ENCODE measurements at regions not wholly inside any gene's neighbourhood (a gene's known extent, or its start where the extent isn't known, plus 50 kb on each side); places are given as distances from the start of the nearest gene placed in this dataset.

DNA sequence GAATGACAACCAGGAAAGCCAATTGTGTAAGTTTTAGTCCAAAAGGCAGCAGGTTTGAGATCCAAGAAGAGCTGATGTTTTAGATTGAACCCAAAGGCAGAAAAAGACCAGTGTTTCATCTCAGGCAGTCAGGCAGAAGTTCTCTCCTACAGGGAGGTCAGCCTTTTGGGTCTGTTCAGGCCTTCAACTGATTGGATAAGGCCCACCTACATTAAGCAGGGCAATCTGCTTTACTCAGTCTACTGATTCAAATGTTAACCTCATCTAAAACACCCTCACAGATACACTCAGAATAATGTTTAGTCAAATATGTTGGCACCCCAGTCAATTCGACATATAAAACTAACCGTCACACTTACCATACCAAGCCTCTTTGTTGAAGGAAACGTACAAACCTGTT, 134.2 kb upstream of the NEIL3 start:
- DNase-seq (ENCODE audit: insufficient read length, low spot score, missing footprints) = no peak
- Histone ChIP-seq H3K27ac (ENCODE audit: low read depth, low read length) (no peak overlapping the region), H3K79me2 (ENCODE audit: insufficient read depth, low read length) (no peaks in the 10 kb centered on the region), H4K20me1 (ENCODE audit: insufficient read depth, low read length) (no peaks in the 10 kb centered on the region), H3K4me2 (ENCODE audit: insufficient read depth, low read length) (no peak overlapping the region), H3K36me3 (ENCODE audit: insufficient read depth, low read length) (no peaks in the 10 kb centered on the region), H2AFZ (ENCODE audit: low read length) (peak overlapping the region; percentile 67), H3K27me3 (ENCODE audit: insufficient read depth, low read length) (no peaks in the 10 kb centered on the region), H3K4me1 (ENCODE audit: insufficient read depth, low read length) (peaks cover 16% of the 10 kb centered on the region), H3K9me3 (ENCODE audit: low read depth, low read length) (no peaks in the 10 kb centered on the region), H3K4me3 (ENCODE audit: insufficient read depth, low read length) (no peak overlapping the region)
- TF ChIP-seq, protein P1, sequence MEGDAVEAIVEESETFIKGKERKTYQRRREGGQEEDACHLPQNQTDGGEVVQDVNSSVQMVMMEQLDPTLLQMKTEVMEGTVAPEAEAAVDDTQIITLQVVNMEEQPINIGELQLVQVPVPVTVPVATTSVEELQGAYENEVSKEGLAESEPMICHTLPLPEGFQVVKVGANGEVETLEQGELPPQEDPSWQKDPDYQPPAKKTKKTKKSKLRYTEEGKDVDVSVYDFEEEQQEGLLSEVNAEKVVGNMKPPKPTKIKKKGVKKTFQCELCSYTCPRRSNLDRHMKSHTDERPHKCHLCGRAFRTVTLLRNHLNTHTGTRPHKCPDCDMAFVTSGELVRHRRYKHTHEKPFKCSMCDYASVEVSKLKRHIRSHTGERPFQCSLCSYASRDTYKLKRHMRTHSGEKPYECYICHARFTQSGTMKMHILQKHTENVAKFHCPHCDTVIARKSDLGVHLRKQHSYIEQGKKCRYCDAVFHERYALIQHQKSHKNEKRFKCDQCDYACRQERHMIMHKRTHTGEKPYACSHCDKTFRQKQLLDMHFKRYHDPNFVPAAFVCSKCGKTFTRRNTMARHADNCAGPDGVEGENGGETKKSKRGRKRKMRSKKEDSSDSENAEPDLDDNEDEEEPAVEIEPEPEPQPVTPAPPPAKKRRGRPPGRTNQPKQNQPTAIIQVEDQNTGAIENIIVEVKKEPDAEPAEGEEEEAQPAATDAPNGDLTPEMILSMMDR (IDR thresholded peaks at IDR 0.05; ENCODE audit: extremely low read depth, low read depth, low read length) = no peak

DNA sequence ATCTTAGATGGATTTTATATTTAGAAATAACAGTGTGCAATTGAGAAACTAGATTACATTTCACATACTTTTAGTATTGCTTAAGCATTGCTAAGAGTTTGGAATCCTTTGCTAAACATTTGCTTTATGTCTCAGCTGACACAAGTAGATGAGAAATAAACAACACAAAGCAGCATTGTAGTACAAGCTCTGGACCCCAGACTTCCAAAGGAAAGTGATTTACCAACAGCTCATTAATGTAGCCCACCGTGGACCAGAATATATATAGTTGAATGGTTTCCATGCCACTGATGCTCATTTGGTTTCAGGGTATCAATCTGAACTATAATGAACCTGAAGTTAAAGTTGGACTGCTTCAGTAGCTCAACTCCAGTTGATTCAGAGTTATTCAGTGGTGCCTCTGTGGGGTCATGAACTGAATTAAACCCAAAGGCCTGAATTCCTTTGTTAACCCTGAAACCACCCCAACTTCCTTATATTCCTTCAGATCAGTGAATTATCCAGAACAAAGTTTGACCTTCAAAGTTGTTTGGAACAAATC, 132.1 kb upstream of the NEIL3 start:
- TF ChIP-seq, protein P1 (IDR thresholded peaks at IDR 0.05; ENCODE audit: extremely low read depth, low read depth, low read length) = no peak

DNA sequence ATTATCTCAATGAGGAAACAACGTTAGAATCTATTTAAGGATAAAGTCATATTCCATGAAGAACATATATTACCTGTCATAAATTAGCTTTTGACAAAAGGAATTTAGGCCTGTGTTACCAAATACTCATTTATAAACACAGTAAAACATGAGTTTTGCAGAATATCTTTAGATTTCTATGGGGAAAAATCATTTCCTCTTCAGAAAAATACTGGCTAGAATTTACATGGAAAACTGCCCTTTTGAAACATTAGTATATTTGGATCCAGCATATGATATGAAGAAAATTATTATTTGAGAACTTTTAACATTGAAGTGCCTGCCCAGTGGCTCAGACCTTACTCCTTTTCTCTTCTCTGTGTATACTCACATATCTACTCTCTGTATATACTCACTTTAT, 131.4 kb upstream of the NEIL3 start:
- no peak for DNase-seq (ENCODE audit: insufficient read length, low spot score, missing footprints)
- Histone ChIP-seq H3K36me3 (ENCODE audit: insufficient read depth, low read length) (no peaks in the 10 kb centered on the region), H2AFZ (ENCODE audit: low read length) (no peak overlapping the region), H3K79me2 (ENCODE audit: insufficient read depth, low read length) (no peaks in the 10 kb centered on the region), H3K4me3 (ENCODE audit: insufficient read depth, low read length) (no peak overlapping the region), H3K4me1 (ENCODE audit: insufficient read depth, low read length) (peaks cover 26% of the 10 kb centered on the region), H3K27ac (ENCODE audit: low read depth, low read length) (peak overlapping the region; percentile 82), H3K4me2 (ENCODE audit: insufficient read depth, low read length) (no peak overlapping the region), H3K9me3 (ENCODE audit: low read depth, low read length) (no peaks in the 10 kb centered on the region), H4K20me1 (ENCODE audit: insufficient read depth, low read length) (no peaks in the 10 kb centered on the region), H3K27me3 (ENCODE audit: insufficient read depth, low read length) (no peaks in the 10 kb centered on the region)
- TF ChIP-seq, protein P1 (IDR thresholded peaks at IDR 0.05; ENCODE audit: extremely low read depth, low read depth, low read length) = no peak

More for the DNA sequence above, 132.1 kb upstream of the NEIL3 start:
- no peaks in the 10 kb centered on the region for H3K9me3 ChIP-seq (ENCODE audit: low read depth, low read length)
- DNase-seq (ENCODE audit: insufficient read length, low spot score, missing footprints) = no peak
- peak overlapping the region; percentile 10 for H3K4me3 ChIP-seq (ENCODE audit: insufficient read depth, low read length)
- H3K27ac ChIP-seq (ENCODE audit: low read depth, low read length) = peak overlapping the region; percentile 82
- peaks cover 21% of the 10 kb centered on the region for H3K4me1 ChIP-seq (ENCODE audit: insufficient read depth, low read length)
- H3K4me2 ChIP-seq (ENCODE audit: insufficient read depth, low read length) = peak overlapping the region; percentile 58
- H3K79me2 ChIP-seq (ENCODE audit: insufficient read depth, low read length) = no peaks in the 10 kb centered on the region
- no peak overlapping the region for H2AFZ ChIP-seq (ENCODE audit: low read length)
- no peaks in the 10 kb centered on the region for H4K20me1 ChIP-seq (ENCODE audit: insufficient read depth, low read length)
- no peaks in the 10 kb centered on the region for H3K36me3 ChIP-seq (ENCODE audit: insufficient read depth, low read length)
- H3K27me3 ChIP-seq (ENCODE audit: insufficient read depth, low read length) = no peaks in the 10 kb centered on the region

DNA sequence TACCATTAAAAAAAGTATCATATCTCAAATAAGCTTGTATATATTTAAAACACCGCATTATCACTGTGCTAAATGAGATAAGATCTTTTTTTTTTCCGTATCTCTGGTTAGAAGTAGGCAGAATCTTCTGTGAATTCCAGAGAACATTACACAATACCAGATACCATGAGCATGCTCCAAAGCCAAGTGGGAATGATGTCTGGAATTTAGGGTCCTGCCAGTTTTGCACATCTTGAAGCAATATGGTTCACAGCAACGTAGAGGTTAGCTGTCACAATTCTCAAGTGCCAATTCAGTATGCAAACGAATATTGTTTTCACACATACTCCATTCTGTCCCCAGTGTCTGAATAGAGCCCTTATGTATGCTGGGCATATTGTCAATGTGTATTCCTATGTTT, 127.5 kb upstream of the NEIL3 start:
- H3K4me3 ChIP-seq (ENCODE audit: insufficient read depth, low read length) = no peak overlapping the region
- peak overlapping the region; percentile 18 for H3K27ac ChIP-seq (ENCODE audit: low read depth, low read length)
- no peaks in the 10 kb centered on the region for H3K9me3 ChIP-seq (ENCODE audit: low read depth, low read length)
- H2AFZ ChIP-seq (ENCODE audit: low read length) = no peak overlapping the region
- H4K20me1 ChIP-seq (ENCODE audit: insufficient read depth, low read length) = no peaks in the 10 kb centered on the region
- no peak overlapping the region for H3K4me2 ChIP-seq (ENCODE audit: insufficient read depth, low read length)
- peaks cover 37% of the 10 kb centered on the region for H3K4me1 ChIP-seq (ENCODE audit: insufficient read depth, low read length)
- DNase-seq (ENCODE audit: insufficient read length, low spot score, missing footprints) = no peak
- no peaks in the 10 kb centered on the region for H3K36me3 ChIP-seq (ENCODE audit: insufficient read depth, low read length)
- H3K79me2 ChIP-seq (ENCODE audit: insufficient read depth, low read length) = no peaks in the 10 kb centered on the region
- TF ChIP-seq, protein P1 (IDR thresholded peaks at IDR 0.05; ENCODE audit: extremely low read depth, low read depth, low read length) = no peak
- H3K27me3 ChIP-seq (ENCODE audit: insufficient read depth, low read length) = no peaks in the 10 kb centered on the region
